ENCODE measurements at regions not wholly inside any gene's neighbourhood (a gene's known extent, or its start where the extent isn't known, plus 50 kb on each side); places are given as distances from the start of the nearest gene placed in this dataset.

DNA sequence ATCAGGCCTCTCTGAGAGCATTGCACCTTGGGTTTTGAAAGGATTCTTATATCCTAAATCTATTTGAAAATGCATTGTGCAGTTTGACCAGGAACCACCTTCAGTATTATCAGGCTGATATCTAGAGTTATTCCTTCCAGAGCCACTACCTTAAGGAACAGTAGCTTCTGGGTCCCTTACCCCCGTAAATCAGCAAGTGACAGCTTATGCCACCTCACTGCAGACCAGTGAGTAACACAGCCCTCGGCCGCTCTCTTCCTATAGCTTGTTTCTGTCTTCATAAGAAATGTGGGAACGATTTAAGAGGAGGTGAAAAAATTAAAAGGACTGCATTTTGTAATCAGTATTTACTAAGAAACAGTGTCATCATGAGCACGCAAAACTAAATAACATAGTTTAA is 584.2 kb downstream of the GALR1 start:
- no peak for DNase-seq (ENCODE audit: low read depth in 2 of 2)

- DNase-seq (ENCODE audit: low read depth in 2 of 2) = no peak
Observed at GRCh38 chr18:77851802-77852201, 602.2 kb downstream of the GALR1 start.

GRCh38 chr18:77853859-77854258 is 604.2 kb downstream of the GALR1 start:
- DNase-seq (ENCODE audit: low read depth in 2 of 2) = no peak

DNA sequence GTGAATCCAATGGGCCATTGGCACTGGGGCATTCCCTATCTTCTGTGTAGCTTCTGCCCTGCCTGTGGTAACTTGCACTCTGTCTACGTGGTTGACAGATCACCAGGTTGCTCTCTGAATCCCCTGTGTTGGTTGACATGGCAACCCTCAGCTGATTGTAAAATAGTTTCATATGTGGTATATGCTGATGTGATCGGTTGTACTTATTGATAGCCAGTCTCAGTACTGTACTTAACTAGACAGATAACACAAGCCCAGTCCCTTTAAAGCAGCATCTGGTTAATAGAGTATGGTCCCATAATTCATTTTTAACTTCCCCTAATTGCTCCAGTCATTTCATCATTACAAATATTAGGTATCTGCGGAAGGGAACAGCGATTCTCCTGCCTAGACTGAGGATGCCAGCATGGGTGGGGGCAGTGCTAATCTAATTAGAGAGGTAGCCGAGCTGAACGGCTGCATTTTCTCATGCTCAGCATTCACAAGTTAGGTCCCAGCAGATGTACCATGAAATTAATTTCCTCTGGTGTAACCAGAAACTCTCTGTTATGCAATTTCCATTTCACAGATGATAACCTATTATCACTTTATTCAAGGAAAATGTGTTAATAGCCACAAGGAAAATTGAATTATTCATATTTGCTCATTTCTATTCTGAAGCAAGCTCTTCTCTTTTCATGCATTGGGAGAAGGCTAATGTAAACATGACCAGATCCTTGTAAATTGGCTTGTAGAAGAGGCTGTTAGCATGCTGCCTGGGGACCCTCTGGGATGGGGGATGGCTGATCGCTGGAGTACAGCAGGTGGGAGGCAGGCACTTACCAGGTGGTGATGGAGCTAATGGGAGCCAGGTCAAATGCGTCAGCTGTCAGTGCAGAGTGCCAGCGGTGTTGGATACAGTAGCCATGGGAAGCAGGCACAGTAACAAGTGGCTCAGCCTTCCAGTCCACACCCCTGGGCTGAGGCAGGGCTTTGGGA is 608.3 kb downstream of the GALR1 start:
- DNase-seq (ENCODE audit: low read depth in 2 of 2) = no peak

DNA sequence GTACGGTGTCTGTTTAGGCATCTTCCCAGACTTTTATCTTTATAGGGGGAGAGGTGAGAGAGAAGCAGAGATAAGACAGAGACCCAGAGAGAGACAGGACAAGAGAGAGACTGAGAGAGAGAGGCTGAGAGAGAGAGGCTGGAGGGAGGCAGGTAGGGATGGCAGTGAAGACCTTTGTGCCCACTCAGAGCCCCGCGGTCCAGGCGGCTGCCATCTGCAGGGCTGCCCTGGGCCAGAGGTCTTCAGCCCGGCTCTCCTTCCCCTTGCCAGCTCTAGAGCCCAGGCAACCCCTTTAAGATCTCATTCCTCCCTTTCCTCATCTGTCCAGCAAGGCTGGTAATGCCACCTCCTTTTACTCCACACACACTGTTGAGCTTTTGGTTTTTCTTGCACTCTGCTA is 610.0 kb downstream of the GALR1 start:
- no peak for DNase-seq (ENCODE audit: low read depth in 2 of 2)

GRCh38 chr18:77862066-77862757 is 612.6 kb downstream of the GALR1 start:
- no peak for DNase-seq (ENCODE audit: low read depth in 2 of 2)

GRCh38 chr18:77865853-77866252 is 616.2 kb downstream of the GALR1 start:
- no peak for DNase-seq (ENCODE audit: low read depth in 2 of 2)

- no peak for DNase-seq (ENCODE audit: low read depth in 2 of 2)
Observed at GRCh38 chr18:77866351-77866750, 616.7 kb downstream of the GALR1 start.

- DNase-seq (ENCODE audit: low read depth in 2 of 2) = no peak
Observed at GRCh38 chr18:77870199-77870598, 620.6 kb downstream of the GALR1 start.

DNA sequence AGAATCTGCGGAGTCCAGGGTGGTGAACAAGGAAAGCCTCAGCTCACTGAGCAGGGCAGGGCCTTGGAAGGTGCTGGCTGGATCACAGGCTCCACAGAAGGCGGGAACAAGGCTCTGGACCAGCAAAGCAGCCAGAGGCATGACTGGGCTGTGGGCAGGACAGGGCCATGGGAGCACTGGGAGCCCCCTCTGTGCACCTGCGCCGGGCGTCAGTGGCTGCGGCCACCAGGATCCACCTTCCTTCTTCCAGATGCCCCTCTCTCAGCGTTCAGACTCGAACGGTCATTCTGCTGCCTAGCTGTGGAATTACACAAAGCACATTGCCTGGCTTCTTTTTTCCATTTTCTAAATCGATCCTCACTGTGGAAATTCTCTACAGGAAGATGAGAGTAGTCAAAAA is 621.2 kb downstream of the GALR1 start:
- no peak for DNase-seq (ENCODE audit: low read depth in 2 of 2)

DNA sequence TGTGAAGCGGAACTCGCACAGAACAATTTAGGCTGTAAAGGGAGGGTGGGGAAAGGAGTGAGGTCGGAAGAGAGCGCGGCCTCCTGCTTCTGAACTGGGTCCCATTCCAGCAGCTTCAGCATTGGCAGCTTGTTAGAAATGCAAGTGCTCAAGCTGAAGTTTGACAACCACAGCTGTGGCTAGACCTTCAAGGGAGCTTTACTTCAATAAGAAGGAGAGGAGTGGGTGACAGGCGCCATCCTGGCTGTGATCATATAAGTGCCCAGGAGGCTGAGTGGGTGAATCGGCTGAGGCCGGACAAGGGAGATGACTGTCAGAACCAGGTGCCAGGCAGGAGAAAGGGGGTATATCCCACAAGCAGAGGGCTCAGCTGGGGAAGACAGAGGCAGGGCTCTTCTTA is 622.5 kb downstream of the GALR1 start:
- DNase-seq (ENCODE audit: low read depth in 2 of 2) = no peak

GRCh38 chr18:77876319-77876865 is 626.7 kb downstream of the GALR1 start:
- DNase-seq (ENCODE audit: low read depth in 2 of 2) = no peak

DNA sequence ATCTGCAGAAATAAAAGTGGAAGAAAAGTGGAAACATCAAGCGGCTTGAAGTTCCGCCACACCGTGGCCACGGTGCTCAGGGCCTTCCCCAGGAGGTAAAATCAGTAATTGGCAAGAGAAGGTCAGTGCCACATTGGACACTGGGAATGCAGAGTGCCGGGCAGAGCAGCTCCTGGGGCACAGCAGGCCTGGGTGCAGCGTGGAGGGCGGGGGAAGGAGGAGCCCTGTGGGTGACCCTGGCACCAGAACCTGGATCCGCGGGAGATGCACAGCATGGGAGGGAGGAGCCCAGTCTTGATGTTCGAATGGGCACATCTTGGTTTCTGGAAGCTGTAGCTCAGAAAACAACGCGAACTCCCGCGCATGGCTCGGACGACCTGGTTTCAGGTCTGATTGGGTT is 630.2 kb downstream of the GALR1 start:
- no peak for DNase-seq (ENCODE audit: low read depth in 2 of 2)

DNA sequence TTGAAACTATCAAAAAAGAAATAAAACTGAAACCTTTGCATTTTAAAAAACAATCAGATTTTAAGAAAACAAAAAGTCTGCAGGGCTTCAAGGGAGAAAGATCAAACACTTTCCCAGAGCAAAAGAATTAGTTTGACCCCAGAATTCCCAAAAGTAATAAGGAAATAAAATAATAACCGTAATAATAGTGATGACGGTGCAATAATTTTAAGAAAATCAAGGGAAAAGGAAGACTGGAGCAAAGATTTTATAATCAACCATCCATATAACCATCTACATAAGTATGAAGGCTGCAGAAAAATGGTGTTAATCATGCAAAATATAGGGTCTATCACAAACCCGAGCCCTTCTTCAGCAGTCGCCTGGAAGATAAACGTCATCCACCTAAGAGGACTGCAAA is 634.8 kb downstream of the GALR1 start:
- no peak for DNase-seq (ENCODE audit: low read depth in 2 of 2)

- DNase-seq (ENCODE audit: low read depth in 2 of 2) = no peak
Observed at GRCh38 chr18:77894060-77894459, 644.4 kb downstream of the GALR1 start.

DNA sequence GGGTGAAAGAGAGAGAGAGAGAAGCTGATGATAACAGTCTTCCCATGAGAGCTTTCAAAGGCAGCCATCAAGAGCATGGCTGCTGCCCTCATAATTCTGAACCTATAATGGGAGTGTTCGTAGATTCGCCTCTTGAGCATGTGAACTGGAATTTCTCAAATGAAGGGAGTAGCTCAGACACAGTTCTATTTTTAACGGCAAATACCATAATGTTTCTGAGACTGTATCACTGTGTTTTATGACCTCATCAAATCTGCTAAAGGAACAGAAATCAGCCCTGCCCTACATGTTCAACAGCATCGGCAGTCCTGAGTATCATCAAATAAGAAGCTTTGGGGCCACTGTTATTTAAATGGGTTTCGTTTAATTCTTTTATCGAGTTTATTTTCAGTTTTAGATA is 645.6 kb downstream of the GALR1 start:
- no peak for DNase-seq (ENCODE audit: low read depth in 2 of 2)

GRCh38 chr18:77896586-77897252 is 647.1 kb downstream of the GALR1 start:
- no peak for DNase-seq (ENCODE audit: low read depth in 2 of 2)

DNA sequence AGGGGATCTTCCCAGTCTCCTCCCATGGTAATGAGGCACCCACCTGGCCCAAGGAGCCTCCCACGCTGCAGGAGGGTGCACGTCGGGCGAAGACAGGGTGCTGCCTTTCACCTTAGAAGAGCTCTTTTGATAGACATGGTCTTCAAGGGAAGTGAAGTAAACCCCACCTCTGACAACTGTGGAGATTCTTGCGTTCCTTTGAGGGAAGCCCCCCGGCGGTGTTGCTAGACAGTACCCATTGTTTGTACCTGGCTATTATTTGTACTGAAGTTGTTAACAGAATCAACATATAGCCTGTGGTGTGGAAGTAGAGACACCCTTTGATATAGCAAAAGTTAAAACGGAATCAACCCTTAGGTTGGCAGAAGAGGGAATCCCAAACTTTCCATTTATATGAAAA is 648.0 kb downstream of the GALR1 start:
- no peak for DNase-seq (ENCODE audit: low read depth in 2 of 2)

DNA sequence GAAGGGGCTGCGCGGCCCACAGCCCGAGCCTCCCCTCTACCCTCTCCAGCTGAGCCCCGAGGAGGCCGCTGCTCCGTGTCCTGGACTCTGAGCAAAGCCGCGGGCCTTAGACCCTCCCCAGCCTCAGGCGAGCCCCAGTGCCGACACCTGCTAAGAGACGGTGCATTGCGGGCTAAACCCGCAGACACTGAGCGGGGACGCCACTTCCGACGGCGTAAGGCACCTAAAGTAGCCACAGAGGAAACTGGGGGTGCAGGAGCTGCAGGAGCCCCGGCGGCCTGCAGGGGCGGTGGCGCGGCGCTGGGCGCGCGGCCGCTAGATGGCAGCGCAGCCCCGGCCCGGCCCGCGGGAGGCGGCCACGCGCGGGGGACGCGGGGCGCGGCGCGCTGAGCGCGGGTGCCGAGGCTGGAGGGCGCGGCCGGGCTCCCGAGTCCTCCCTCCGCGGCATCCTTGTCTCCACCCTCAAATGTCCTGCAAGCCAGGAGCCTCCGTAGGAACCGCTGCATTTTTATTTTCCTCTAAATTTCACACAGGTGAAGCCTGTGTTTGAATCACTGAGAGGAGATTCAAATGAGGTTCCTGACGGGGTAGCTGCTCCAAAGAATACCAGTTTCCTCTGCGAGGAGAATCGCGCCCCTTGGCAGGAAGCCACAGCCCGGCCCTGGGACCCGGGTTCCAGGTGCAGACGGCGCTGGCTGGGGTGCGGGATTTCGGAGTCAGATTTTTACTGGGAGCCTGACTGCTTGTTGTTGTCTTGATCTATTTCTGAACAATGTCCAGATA is 650.5 kb downstream of the GALR1 start:
- DNase-seq (ENCODE audit: low read depth in 2 of 2) = peak; percentile 37 to 38

- no peak for DNase-seq (ENCODE audit: low read depth in 2 of 2)
Observed at GRCh38 chr18:77905011-77905410, 655.4 kb downstream of the GALR1 start.

DNA sequence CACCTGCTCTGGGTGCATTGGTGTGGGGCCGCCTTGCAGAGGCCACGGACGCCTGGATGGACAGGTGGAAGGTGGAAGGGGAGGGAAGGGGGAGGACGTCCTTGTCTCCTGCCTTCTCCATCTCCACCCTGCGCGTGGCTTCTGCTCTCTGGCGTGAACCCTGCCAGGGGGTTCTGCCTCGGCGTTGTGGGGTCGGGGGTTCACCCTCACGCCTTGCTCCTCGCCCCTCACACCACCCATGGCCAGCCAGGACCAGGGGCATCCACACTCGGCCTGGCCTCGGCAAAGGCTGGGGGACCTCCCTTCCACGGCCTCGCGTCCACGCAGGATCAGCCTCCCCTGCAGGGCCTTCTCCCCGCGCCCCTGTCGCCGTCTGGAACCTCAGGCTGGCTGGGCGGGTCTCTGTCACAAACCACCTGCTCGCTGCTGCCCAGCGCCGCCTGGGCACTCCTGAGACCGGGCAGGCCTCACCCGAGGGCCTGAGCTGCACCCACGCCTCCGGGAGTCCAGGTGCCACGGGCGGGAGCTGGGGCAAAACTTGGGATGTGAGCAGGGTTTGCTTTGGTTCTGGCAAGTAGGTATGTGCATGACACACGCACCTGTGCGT is 655.9 kb downstream of the GALR1 start:
- no peak for DNase-seq (ENCODE audit: low read depth in 2 of 2)

All from stimulated activated CD8-positive, alpha-beta memory T cell treated with anti-CD3 and anti-CD28 coated beads, Interleukin-2, amount 100 ng/mL, for 48 hours (primary cell).